ENCODE measurements at regions not wholly inside any gene's neighbourhood (a gene's known extent, or its start where the extent isn't known, plus 50 kb on each side); places are given as distances from the start of the nearest gene placed in this dataset.
A peak's percentile ranks its signal among the peaks of the same experiment; 100 is the strongest.
"Not testable (repeated sequence)": the region's sequence is repeated elsewhere in the genome, so short reads cannot be mapped to it uniquely, and the experiment has no call there.

DNA sequence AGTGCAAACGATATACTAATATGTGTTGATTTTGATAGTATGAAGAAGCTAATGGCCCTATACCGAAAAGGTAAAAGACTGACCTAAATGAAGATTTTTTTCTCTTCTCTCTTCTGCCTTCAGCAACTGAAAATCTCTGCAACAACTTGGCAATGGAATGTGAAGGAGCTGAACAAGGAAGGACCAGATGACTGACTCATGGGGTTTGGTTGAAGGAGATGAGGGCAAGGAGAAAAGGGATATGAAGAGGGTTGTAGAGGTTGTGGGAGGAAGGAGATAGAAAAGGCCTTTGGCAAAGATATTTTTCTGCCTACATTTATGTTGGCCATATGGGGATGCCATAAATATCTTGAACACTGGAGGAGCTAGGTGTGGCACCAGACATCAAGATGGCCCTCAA lies 129.7 kb upstream of the CHD1 start:
- no peak overlapping the region for H3K9ac ChIP-seq (ENCODE audit: low read length)
- no peak overlapping the region for H3K4me3 ChIP-seq (ENCODE audit: low read length)
- no peaks in the 10 kb centered on the region for H3K4me1 ChIP-seq (ENCODE audit: control insufficient read depth, insufficient read depth, low read length)
- H3K27ac ChIP-seq (ENCODE audit: low read depth, low read length): no peak overlapping the region
- H3K36me3 ChIP-seq (ENCODE audit: control insufficient read depth, insufficient read depth, low read length): no peaks in the 10 kb centered on the region
- no peaks in the 10 kb centered on the region for H3K27me3 ChIP-seq (ENCODE audit: control insufficient read depth, insufficient read depth, low read length)

DNA sequence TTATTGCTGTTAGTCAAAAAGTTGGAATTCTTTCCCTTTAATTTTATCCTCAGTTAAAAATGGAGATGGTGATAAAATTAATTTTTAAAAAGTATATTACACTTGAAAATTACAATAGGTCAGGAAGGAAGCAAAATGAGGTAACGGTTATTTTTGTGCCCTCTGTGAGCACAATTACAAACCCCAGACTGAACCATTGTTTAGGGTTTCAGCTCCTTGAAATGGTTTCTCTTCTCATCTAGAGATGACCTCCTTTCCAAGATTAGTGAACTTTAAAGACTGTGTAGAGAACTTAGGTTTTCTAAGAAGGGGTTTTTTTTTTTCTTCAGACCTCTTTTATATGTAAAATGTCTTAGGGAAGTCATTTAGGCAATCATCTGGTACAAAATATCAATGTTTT lies 126.2 kb upstream of the CHD1 start:
- Histone ChIP-seq H3K9ac (ENCODE audit: low read length) (no peak overlapping the region), H3K27ac (ENCODE audit: low read depth, low read length) (no peak overlapping the region), H3K4me3 (ENCODE audit: low read length) (no peak overlapping the region), H3K4me1 (ENCODE audit: control insufficient read depth, insufficient read depth, low read length) (no peaks in the 10 kb centered on the region), H3K36me3 (ENCODE audit: control insufficient read depth, insufficient read depth, low read length) (no peaks in the 10 kb centered on the region), H3K27me3 (ENCODE audit: control insufficient read depth, insufficient read depth, low read length) (no peaks in the 10 kb centered on the region)

DNA sequence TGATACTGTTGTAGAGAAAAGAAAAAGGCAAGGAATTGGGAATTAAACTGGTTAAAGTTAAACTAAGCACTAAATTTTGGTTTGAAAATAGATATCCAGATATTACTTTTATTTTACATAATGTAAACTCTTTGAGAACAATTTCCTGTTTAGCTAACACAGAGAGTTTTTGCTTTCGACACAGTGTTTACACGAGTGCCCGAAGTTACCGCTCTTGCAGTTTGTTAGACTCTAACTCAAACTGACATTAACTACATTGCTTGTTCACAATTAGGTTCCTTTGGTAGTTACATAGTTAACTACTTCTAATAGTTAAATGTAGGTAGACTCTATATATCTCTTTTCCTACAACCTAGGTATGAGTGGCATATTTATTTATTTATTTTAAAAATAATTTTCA lies 117.1 kb upstream of the CHD1 start:
- Histone ChIP-seq H3K9ac (ENCODE audit: low read length) (no peak overlapping the region), H3K36me3 (ENCODE audit: control insufficient read depth, insufficient read depth, low read length) (no peaks in the 10 kb centered on the region), H3K4me3 (ENCODE audit: low read length) (no peak overlapping the region), H3K27me3 (ENCODE audit: control insufficient read depth, insufficient read depth, low read length) (no peaks in the 10 kb centered on the region), H3K27ac (ENCODE audit: low read depth, low read length) (no peak overlapping the region), H3K4me1 (ENCODE audit: control insufficient read depth, insufficient read depth, low read length) (no peaks in the 10 kb centered on the region)

DNA sequence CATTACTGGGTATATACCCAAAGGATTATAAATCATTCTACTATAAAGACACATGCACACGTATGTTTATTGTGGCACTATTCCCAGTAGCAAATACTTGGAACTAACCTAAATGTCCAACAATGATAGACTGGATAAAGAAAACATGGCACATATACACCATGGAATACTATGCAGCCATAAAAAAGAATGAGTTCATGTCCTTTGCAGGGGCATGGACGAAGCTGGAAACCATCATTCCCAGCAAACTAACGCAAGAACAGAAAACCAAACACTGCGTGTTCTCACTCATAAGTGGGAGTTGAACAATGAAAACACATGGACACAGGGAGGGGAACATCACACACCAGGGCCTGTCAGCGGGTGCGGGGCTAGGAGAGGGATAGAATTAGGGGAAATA lies 114.5 kb upstream of the CHD1 start:
- H3K4me3 ChIP-seq (ENCODE audit: low read length); H3K27ac ChIP-seq (ENCODE audit: low read depth, low read length); H3K27me3 ChIP-seq (ENCODE audit: control insufficient read depth, insufficient read depth, low read length); H3K9ac ChIP-seq (ENCODE audit: low read length); H3K4me1 ChIP-seq (ENCODE audit: control insufficient read depth, insufficient read depth, low read length); H3K36me3 ChIP-seq (ENCODE audit: control insufficient read depth, insufficient read depth, low read length): not testable (repeated sequence)

DNA sequence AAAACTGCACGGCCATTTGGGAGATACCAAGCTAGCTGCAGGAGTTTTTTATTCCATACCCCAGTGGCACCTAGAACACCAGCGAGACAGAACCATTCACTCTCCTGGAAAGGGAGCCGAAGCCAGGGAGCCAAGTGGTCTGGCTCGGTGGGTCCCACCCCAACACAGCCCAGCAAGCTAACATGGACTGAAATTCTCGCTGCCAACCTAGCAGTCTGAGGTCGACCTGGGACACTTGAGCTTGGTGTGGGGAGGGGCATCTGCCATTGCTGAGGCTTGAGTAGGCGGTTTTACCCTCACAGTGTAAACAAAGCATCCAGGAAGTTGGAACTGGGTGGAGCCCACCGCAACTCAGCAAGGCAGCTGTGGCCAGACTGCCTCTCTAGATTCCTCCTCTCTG lies 108.9 kb upstream of the CHD1 start:
- H3K36me3 ChIP-seq (ENCODE audit: control insufficient read depth, insufficient read depth, low read length): no peaks in the 10 kb centered on the region
- H3K9ac ChIP-seq (ENCODE audit: low read length): no peak overlapping the region
- H3K4me3 ChIP-seq (ENCODE audit: low read length): no peak overlapping the region
- peaks cover 2% of the 10 kb centered on the region for H3K4me1 ChIP-seq (ENCODE audit: control insufficient read depth, insufficient read depth, low read length)
- H3K27me3 ChIP-seq (ENCODE audit: control insufficient read depth, insufficient read depth, low read length): no peaks in the 10 kb centered on the region
- no peak overlapping the region for H3K27ac ChIP-seq (ENCODE audit: low read depth, low read length)

- no peak overlapping the region for H3K9ac ChIP-seq (ENCODE audit: low read length)
- no peak overlapping the region for H3K4me3 ChIP-seq (ENCODE audit: low read length)
- no peaks in the 10 kb centered on the region for H3K27me3 ChIP-seq (ENCODE audit: control insufficient read depth, insufficient read depth, low read length)
- H3K27ac ChIP-seq (ENCODE audit: low read depth, low read length): no peak overlapping the region
- H3K4me1 ChIP-seq (ENCODE audit: control insufficient read depth, insufficient read depth, low read length): peaks cover 4% of the 10 kb centered on the region
- no peaks in the 10 kb centered on the region for H3K36me3 ChIP-seq (ENCODE audit: control insufficient read depth, insufficient read depth, low read length)
These were observed 107.1 kb upstream of the CHD1 start for GRCh38 chr5:99035942-99036341.

GRCh38 chr5:99034336-99034735 lies 105.5 kb upstream of the CHD1 start:
- no peak overlapping the region for H3K27ac ChIP-seq (ENCODE audit: low read depth, low read length)
- H3K27me3 ChIP-seq (ENCODE audit: control insufficient read depth, insufficient read depth, low read length): no peaks in the 10 kb centered on the region
- peaks cover 4% of the 10 kb centered on the region for H3K4me1 ChIP-seq (ENCODE audit: control insufficient read depth, insufficient read depth, low read length)
- no peak overlapping the region for H3K4me3 ChIP-seq (ENCODE audit: low read length)
- no peaks in the 10 kb centered on the region for H3K36me3 ChIP-seq (ENCODE audit: control insufficient read depth, insufficient read depth, low read length)
- no peak overlapping the region for H3K9ac ChIP-seq (ENCODE audit: low read length)

- Histone ChIP-seq H3K4me1 (ENCODE audit: control insufficient read depth, insufficient read depth, low read length) (peaks cover 4% of the 10 kb centered on the region), H3K9ac (ENCODE audit: low read length) (no peak overlapping the region), H3K36me3 (ENCODE audit: control insufficient read depth, insufficient read depth, low read length) (no peaks in the 10 kb centered on the region), H3K27ac (ENCODE audit: low read depth, low read length) (peak overlapping the region; percentile 18), H3K27me3 (ENCODE audit: control insufficient read depth, insufficient read depth, low read length) (no peaks in the 10 kb centered on the region), H3K4me3 (ENCODE audit: low read length) (peak overlapping the region; percentile 47)
These were observed 104.5 kb upstream of the CHD1 start for GRCh38 chr5:99033014-99033900.

- peak overlapping the region; percentile 47 for H3K4me3 ChIP-seq (ENCODE audit: low read length)
- no peak overlapping the region for H3K27ac ChIP-seq (ENCODE audit: low read depth, low read length)
- H3K36me3 ChIP-seq (ENCODE audit: control insufficient read depth, insufficient read depth, low read length): no peaks in the 10 kb centered on the region
- H3K27me3 ChIP-seq (ENCODE audit: control insufficient read depth, insufficient read depth, low read length): no peaks in the 10 kb centered on the region
- H3K4me1 ChIP-seq (ENCODE audit: control insufficient read depth, insufficient read depth, low read length): peaks cover 4% of the 10 kb centered on the region
- no peak overlapping the region for H3K9ac ChIP-seq (ENCODE audit: low read length)
These were observed 103.6 kb upstream of the CHD1 start for GRCh38 chr5:99032234-99033013.

- no peak overlapping the region for H3K27ac ChIP-seq (ENCODE audit: low read depth, low read length)
- no peak overlapping the region for H3K9ac ChIP-seq (ENCODE audit: low read length)
- no peaks in the 10 kb centered on the region for H3K36me3 ChIP-seq (ENCODE audit: control insufficient read depth, insufficient read depth, low read length)
- H3K4me3 ChIP-seq (ENCODE audit: low read length): no peak overlapping the region
- no peaks in the 10 kb centered on the region for H3K27me3 ChIP-seq (ENCODE audit: control insufficient read depth, insufficient read depth, low read length)
- H3K4me1 ChIP-seq (ENCODE audit: control insufficient read depth, insufficient read depth, low read length): peaks cover 4% of the 10 kb centered on the region
These were observed 102.2 kb upstream of the CHD1 start for GRCh38 chr5:99030906-99031440.

DNA sequence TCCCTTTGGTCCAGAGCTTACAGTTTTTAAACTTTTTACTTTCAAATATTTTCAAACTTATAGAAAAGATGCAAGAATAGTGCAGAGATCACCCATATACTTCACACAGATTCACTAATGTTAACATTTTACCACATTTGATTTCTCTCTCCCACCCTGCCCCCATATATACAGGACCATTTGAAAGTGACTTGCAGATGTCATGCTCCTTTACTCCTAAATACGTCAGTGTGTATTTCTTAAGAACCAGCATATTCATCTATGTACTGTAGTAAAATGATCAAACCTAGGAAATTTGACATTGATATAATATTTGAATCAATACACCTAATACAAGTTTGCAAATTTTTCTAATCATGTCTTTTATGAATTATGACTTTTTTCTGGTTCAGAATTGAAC lies 100.4 kb upstream of the CHD1 start:
- H3K4me1 ChIP-seq (ENCODE audit: control insufficient read depth, insufficient read depth, low read length): peaks cover 4% of the 10 kb centered on the region
- H3K9ac ChIP-seq (ENCODE audit: low read length): no peak overlapping the region
- no peaks in the 10 kb centered on the region for H3K36me3 ChIP-seq (ENCODE audit: control insufficient read depth, insufficient read depth, low read length)
- no peak overlapping the region for H3K4me3 ChIP-seq (ENCODE audit: low read length)
- no peak overlapping the region for H3K27ac ChIP-seq (ENCODE audit: low read depth, low read length)
- H3K27me3 ChIP-seq (ENCODE audit: control insufficient read depth, insufficient read depth, low read length): no peaks in the 10 kb centered on the region

- H3K9ac ChIP-seq (ENCODE audit: low read length); H3K4me3 ChIP-seq (ENCODE audit: low read length); H3K4me1 ChIP-seq (ENCODE audit: control insufficient read depth, insufficient read depth, low read length); H3K27me3 ChIP-seq (ENCODE audit: control insufficient read depth, insufficient read depth, low read length); H3K27ac ChIP-seq (ENCODE audit: low read depth, low read length); H3K36me3 ChIP-seq (ENCODE audit: control insufficient read depth, insufficient read depth, low read length): not testable (repeated sequence)
These were observed 99.4 kb upstream of the CHD1 start for GRCh38 chr5:99028170-99028569.
